K562 (cell line): ENCODE measurements at regions not wholly inside any gene's neighbourhood (a gene's known extent, or its start where the extent isn't known, plus 50 kb on each side); places are given as distances from the start of the nearest gene placed in this dataset.

ENCODE experiments used
- KDM1A ChIP-seq, 2 experiments: fragments of 450-650 bp; IDR thresholded peaks; 2 replicates each; pipeline ENCODE4 v1.6.1; 2016; ENCODE audit warnings: mild to moderate bottlenecking in 2 of 2
- MCM2 ChIP-seq: fragments of 450-650 bp; IDR thresholded peaks from 2 replicates; pipeline ENCODE4 v1.6.1; 2017; ENCODE audit warnings: low read depth, mild to moderate bottlenecking
- MED1 ChIP-seq: sonication (generic); formaldehyde crosslinking; IDR thresholded peaks from 2 replicates; pipeline ENCODE4 v1.8.1; 2023; ENCODE audit warnings: missing genetic modification reagents, borderline replicate concordance
- RBM25 ChIP-seq: fragments of 200-400 bp; formaldehyde crosslinking; IDR thresholded peaks from 2 replicates; pipeline ENCODE4 v1.6.1; 2018; ENCODE audit warnings: low read length, low read depth, moderate library complexity; ENCODE audit not compliant: severe bottlenecking
- SMAD2 ChIP-seq: fragments of 150-350 bp; IDR thresholded peaks from 2 replicates; pipeline ENCODE4 v1.6.1; 2014; ENCODE audit warnings: low read depth, mild to moderate bottlenecking, low read length
- TAF1 ChIP-seq: IDR thresholded peaks from 2 replicates; pipeline ENCODE4 v1.6.1; 2011; ENCODE audit warnings: mild to moderate bottlenecking, low read length, moderate library complexity; ENCODE audit not compliant: insufficient read depth, control insufficient read depth, severe bottlenecking; ENCODE audit errors: extremely low read depth
- XRCC5 ChIP-seq: fragments of 200-400 bp; formaldehyde crosslinking; IDR thresholded peaks from 2 replicates; pipeline ENCODE4 v1.6.1; 2017; ENCODE audit warnings: low read depth, mild to moderate bottlenecking, low read length
- ZFP36 ChIP-seq: fragments of 150-350 bp; IDR thresholded peaks from 2 replicates; pipeline ENCODE4 v1.6.1; 2018; ENCODE audit warnings: low read length, low read depth; ENCODE audit not compliant: partially characterized antibody
- ZNF140 ChIP-seq: fragments of 250-450 bp; sonication (Bioruptor Pico); IDR thresholded peaks from 2 replicates; pipeline ENCODE4 v1.8.0; 2021; ENCODE audit warnings: moderate library complexity, mild to moderate bottlenecking, inconsistent platforms
- ZNF239 ChIP-seq: fragments of 250-450 bp; sonication (Bioruptor Pico); IDR thresholded peaks from 2 replicates; pipeline ENCODE4 v1.4.0; 2020; ENCODE audit warnings: mild to moderate bottlenecking
- TF ChIP-seq, protein P1 (sequence below): fragments of 250-450 bp; sonication (Bioruptor Pico); IDR thresholded peaks from 2 replicates; pipeline ENCODE4 v1.5.0; 2022; ENCODE audit warnings: mild to moderate bottlenecking
- TF ChIP-seq, protein P2 (sequence below): sonication (generic); formaldehyde crosslinking; IDR thresholded peaks from 2 replicates; pipeline ENCODE4 v1.8.1; 2023; ENCODE audit warnings: mild to moderate bottlenecking, missing genetic modification reagents

DNA sequence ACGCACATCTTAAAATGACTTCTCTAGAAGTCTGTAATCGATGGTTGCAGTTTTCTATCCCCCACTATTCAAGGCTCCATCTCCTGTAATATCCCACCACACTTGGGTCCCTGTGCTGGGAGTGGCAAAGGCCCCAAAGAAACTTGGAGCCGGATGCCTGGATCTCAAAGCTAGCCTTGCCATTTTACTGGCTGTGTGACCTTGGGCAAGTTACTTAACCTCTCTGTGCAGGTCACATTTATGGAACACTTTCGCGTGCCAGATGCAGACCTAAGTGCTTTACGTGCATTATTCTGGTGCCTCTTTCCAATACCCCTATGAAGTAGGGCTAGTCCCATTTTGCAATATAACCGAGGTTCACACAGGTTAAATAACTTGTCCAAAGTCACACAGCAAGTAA is 151.8 kb upstream of the PRMT8 start (continued):
- TF ChIP-seq KDM1A (IDR thresholded peaks at IDR 0.05) (0 out of 4 replicates have a peak, but pooled peaks of 1 of the 2 experiments have one; percentile 23), RBM25 (peak; percentile 79), MED1 (CRISPR knock-in tag) (no peak), SMAD2 (no peak), ZNF239 (CRISPR knock-in tag) (no peak), ZFP36 (peak; percentile 62), TAF1 (no peak), ZNF140 (CRISPR knock-in tag) (no peak), MCM2 (no peak), XRCC5 (no peak)
- TF ChIP-seq, protein P1, sequence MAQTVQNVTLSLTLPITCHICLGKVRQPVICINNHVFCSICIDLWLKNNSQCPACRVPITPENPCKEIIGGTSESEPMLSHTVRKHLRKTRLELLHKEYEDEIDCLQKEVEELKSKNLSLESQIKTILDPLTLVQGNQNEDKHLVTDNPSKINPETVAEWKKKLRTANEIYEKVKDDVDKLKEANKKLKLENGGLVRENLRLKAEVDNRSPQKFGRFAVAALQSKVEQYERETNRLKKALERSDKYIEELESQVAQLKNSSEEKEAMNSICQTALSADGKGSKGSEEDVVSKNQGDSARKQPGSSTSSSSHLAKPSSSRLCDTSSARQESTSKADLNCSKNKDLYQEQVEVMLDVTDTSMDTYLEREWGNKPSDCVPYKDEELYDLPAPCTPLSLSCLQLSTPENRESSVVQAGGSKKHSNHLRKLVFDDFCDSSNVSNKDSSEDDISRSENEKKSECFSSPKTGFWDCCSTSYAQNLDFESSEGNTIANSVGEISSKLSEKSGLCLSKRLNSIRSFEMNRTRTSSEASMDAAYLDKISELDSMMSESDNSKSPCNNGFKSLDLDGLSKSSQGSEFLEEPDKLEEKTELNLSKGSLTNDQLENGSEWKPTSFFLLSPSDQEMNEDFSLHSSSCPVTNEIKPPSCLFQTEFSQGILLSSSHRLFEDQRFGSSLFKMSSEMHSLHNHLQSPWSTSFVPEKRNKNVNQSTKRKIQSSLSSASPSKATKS = no peak
- TF ChIP-seq, protein P2, sequence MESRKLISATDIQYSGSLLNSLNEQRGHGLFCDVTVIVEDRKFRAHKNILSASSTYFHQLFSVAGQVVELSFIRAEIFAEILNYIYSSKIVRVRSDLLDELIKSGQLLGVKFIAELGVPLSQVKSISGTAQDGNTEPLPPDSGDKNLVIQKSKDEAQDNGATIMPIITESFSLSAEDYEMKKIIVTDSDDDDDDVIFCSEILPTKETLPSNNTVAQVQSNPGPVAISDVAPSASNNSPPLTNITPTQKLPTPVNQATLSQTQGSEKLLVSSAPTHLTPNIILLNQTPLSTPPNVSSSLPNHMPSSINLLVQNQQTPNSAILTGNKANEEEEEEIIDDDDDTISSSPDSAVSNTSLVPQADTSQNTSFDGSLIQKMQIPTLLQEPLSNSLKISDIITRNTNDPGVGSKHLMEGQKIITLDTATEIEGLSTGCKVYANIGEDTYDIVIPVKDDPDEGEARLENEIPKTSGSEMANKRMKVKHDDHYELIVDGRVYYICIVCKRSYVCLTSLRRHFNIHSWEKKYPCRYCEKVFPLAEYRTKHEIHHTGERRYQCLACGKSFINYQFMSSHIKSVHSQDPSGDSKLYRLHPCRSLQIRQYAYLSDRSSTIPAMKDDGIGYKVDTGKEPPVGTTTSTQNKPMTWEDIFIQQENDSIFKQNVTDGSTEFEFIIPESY (CRISPR knock-in tag) = no peak
